NCI-H1930 (cell line): ENCODE measurements at regions not wholly inside any gene's neighbourhood (a gene's known extent, or its start where the extent isn't known, plus 50 kb on each side); places are given as distances from the start of the nearest gene placed in this dataset.

Source experiments
- DNase-seq, 2 experiments: peaks; one replicate each; lab custom pipeline; 2025; lab: John Stamatoyannopoulos, UW

GRCh38 chr3:24596626-24597025, 102.0 kb upstream of the THRB start:
- no peak for DNase-seq

- DNase-seq = no peak
These were observed 104.2 kb upstream of the THRB start for GRCh38 chr3:24598695-24599470.

DNA sequence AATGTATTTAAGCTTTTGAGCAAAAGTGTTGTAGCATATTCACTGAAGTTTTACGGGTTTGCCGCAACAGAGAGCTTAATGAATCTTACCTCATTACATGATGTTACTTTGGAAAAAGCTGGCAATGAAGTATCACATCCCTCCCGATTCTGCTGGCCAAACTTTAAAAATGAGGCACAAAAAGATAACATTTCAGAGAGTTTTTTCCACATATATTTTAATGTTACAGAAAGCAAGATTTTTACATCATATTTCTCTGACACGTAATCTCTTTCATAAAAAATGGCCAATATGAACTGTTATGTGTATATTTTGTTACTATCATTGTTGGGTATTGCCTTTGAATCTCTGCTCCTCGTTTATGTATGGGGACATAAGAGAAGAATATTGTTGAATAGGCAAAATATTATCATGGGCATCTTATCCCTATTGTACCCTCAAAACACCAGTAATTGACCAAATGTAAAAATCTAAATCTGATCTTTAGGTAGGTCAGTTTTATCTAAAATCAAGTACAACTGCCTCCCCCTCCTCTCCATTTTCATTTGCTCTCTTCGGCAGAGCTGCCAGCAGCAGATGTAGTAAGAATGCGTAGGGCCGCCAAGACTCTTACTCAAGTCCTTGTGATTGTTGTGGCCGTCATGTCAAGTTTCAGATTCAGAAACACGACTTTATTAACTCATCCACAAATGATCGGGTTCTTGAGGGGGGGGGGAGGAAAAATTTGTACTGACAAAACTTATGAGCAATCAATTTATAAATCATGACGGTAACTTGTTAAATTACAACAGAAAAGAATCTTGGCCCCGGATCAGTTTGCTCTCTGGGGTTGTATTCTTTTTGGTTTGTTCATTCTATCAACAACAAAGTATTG, 106.7 kb upstream of the THRB start:
- DNase-seq = no peak

GRCh38 chr3:24604215-24604614, 109.6 kb upstream of the THRB start:
- no peak for DNase-seq

DNA sequence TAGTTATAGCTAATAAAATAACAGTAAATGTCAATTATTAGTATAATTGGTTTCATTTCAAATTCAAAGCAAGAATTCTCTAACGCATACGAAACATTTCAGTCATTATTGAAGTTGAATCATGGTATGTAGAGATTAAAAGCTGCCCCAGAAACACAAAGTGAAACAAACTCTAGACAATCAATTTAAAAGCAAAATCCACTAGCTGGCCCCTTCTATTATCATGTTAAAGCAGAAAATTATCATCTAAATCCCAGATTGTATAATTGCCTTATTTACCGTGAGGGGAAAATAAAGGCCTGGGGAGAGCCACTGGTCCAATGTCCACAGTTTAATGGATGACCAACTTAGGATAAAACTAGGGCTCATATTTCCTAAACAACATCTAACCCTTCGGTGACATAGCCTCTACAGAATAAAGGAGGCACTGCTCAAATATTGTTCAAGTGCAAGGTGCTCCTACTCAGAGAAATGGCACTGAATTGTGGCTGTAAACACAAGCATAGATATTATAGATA, 110.9 kb upstream of the THRB start:
- no peak for DNase-seq

GRCh38 chr3:24607281-24607680, 112.6 kb upstream of the THRB start:
- DNase-seq = no peak

GRCh38 chr3:24608701-24609390, 114.2 kb upstream of the THRB start:
- DNase-seq = no peak

DNA sequence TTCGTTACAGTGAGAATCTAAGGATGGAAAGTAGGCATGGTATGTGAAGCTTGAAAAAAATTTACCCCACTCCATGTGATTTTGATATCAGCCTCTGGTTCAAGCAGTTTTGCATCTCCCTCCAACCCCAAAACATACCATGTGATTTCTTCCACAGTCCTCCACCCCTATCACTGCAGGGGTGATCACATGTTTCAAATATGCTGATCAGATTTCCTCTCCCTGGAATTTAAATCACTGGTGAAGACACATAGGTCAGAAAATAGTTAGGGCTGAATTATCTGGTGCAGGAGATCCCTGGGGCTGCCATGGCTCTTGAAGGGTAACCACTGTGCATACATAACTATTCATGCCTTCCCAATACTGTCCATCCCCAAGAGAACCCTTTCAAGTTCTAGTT, 119.7 kb upstream of the THRB start:
- no peak for DNase-seq

DNA sequence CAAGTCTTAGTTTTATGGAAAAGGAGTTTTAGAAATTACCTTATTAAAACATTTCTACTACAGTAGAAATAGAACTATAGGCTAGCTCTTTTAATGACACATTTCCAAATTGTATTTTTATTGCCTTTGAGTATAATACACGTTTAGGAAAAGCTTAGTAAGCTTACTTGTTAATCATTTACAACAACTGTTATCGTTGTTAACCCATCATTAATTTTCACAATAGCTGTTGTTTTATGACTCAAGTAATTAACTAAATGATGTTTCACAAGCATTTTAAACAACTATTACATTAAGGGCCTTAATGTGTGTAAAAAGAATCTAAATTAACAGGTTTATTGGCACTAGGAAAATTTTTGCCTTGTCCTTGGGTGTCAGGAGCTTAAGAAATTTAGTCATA, 120.5 kb upstream of the THRB start:
- no peak for DNase-seq

DNA sequence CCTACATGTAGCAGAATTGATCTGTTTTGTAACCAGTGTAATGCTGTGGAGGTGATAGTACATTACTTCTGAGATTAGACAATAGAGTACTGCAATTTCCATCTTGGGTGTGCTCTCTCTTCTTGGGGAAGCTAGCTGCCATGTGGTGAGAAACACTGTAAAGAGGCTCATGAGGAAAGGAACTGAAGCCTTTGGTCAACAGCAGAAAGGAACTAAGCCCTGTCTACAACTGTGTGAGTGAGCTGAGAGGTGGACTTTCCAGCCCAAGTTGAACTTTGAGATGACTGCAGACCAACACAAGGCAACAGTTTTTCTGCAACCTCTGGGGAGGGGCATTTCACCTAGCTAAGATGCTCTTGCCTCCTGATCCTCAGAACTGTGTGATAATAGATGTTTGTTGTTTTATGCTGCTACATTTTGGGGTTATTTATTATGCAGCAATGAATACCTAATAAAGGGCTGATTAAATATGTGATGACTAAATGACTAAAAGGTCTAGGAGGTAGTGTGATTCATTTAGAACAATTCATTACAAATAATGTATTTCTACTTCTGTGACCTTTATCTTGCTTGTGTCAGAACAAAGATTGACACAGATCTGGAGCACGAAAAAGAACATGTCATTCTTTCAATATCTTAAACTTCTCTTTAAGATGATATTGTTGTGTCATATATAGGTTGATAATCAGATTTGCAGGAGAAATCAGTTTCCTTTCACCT, 121.6 kb upstream of the THRB start:
- DNase-seq = no peak

DNA sequence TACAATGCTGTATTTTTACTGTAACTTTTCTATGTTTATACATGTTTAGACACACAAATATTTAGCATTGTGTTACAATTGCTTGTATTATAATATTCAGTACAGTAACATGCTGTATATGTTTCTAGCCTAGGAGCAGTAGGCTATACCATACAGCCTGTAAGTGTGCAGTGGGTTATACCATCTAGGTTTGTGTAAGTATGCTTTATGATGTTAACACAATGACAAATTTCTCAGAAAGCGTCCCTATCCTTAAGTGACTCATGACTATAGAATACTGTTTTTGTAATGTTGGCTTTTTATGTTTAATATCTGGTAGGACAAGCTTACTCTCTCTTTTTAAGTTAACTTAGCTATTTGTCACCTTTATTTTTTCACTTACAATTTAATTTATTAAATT, 127.5 kb upstream of the THRB start:
- no peak for DNase-seq

DNA sequence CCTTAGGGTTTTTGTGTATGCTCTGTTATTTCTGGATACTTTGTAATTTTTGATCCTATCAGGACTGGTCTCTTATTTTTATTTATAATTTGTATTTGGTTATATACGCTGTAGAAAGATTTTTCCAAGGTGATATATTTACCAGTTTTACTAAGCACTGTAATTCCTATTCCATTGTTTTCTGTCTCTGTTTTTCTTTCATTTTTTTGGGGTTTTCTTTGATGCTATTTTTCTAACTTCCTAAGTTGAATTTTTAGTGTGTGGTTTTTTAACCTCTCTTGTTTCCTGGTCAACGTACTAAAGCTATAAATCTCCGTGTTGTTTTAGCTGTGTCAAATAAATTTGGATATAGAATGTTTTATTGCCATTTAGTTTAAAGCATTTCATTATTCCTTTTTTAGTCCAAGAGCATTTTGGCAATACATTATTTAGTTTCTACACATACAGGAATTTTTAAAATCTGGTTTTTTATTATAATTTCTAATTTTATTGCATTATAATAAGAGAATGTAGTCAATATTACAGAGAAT, 128.1 kb upstream of the THRB start:
- DNase-seq = no peak

DNA sequence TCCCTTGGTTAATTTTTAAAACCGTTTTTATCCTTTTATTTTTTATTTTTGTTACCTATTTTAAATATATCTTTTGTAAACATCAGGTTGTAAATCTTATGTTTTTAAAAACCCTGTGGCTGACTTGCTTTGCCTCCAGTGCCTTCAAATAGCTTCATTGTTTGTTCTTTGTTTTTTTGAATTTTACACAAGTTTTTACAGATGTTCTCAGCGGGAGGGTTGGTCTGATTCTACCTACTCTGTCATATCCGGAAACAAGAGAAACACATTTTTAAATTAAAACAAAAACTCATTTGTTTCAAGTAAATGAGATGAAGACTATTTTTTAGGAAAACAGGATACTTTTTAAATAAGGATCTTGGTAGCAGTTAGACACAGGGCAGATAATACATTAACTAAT, 129.0 kb upstream of the THRB start:
- no peak for DNase-seq

DNA sequence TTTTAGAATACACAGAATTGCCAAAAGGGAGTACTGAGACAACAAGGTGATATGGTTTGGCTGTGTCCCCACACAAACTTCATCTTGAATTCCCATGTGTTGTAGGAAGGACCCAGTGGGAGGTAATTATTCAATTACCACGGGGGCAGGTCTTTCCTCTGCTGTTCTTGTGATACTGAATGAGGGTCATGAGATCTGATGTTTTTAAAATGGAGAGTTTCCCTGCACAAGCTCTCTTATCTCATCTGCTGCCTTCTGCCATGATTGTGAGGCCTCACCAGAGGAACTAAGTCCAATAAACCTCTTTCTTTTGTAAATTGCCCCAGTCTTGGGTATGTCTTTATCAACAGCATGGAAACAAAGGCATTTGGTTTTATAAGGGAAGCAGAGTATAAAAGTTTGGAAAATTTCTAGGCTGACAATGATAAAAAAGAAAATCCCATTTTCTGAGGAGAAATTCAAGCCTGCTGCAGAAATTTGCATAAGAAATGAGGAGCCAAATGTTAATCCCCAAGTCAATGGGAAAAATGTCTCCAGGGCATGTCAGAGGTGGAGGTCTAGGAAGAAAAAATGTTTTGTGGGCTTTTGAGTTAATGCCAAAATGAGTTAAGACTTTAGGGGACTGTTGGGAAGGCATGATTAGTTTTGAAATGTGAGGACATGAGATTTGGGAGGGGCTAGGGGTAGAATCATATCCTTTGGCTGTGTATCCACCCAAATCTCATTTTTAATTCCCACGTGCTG, 130.5 kb upstream of the THRB start:
- no peak for DNase-seq

GRCh38 chr3:24628523-24629258, 134.0 kb upstream of the THRB start:
- DNase-seq = no peak

GRCh38 chr3:24631481-24631880, 136.8 kb upstream of the THRB start:
- DNase-seq = no peak

- DNase-seq = no peak
These were observed 144.4 kb upstream of the THRB start for GRCh38 chr3:24639061-24639460.

- no peak for DNase-seq
These were observed 145.1 kb upstream of the THRB start for GRCh38 chr3:24639481-24640329.

GRCh38 chr3:24640330-24640877, 145.8 kb upstream of the THRB start:
- DNase-seq = no peak
